ENCODE measurements at regions not wholly inside any gene's neighbourhood (a gene's known extent, or its start where the extent isn't known, plus 50 kb on each side); places are given as distances from the start of the nearest gene placed in this dataset.

DNA sequence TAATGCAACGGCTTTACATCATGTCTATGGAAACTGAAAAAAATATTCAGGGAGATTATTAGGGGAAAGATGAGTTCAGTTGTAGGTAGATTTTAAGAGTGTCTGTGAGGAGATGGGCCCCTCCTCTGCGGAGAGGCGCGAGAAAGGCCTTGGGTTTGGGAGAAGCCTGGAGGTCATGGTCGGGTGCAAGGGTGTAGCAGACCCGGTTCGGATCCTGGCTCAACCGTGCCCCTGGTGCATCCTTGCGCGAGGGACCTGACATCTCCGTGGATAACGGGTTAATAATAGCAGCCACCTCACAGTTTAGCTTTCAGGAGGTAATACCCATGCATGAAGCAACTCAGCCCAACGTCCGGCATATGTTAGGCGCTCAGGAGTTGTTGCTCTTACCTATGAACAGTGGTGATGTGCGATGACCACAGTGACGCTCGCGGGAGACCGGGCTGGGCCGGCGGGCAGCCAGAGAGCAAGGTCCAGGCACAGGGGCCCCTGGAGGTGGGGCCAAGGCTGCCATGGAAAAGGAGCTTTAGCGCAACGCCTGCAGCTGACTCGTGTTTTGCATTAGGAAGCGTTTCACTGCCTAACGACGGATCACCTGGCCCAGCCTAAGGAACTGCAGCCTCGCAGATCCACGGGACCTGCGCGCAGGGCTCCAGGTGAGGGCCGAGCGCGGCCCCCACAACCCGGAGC lies 146.4 kb upstream of the ARID1B start:
- TF ChIP-seq, protein P1, sequence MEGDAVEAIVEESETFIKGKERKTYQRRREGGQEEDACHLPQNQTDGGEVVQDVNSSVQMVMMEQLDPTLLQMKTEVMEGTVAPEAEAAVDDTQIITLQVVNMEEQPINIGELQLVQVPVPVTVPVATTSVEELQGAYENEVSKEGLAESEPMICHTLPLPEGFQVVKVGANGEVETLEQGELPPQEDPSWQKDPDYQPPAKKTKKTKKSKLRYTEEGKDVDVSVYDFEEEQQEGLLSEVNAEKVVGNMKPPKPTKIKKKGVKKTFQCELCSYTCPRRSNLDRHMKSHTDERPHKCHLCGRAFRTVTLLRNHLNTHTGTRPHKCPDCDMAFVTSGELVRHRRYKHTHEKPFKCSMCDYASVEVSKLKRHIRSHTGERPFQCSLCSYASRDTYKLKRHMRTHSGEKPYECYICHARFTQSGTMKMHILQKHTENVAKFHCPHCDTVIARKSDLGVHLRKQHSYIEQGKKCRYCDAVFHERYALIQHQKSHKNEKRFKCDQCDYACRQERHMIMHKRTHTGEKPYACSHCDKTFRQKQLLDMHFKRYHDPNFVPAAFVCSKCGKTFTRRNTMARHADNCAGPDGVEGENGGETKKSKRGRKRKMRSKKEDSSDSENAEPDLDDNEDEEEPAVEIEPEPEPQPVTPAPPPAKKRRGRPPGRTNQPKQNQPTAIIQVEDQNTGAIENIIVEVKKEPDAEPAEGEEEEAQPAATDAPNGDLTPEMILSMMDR (conservative IDR thresholded peaks at IDR 0.05 in 1 of 2, IDR thresholded peaks at IDR 0.05 in 1 of 2; ENCODE audit: extremely low read depth in 1 of 2, insufficient read depth in 1 of 2, low read depth in 1 of 2, low read length in 2 of 2): no peak
- no peak for TF ChIP-seq EZH2 (IDR thresholded peaks at IDR 0.05; ENCODE audit: borderline replicate concordance, low read length)

Measured in mammary epithelial cell (primary cell).